GM12878 (cell line): ENCODE measurements at regions not wholly inside any gene's neighbourhood (a gene's known extent, or its start where the extent isn't known, plus 50 kb on each side); places are given as distances from the start of the nearest gene placed in this dataset.

Experiments used
- ATAC-seq: fragments of 200-7000 bp; cut with Tn5 transposase; 3 replicates; pipeline ENCODE4 v1.9.1; 2020; ENCODE audit warnings: mild to moderate bottlenecking, moderate library complexity
- BruUV-seq: library from RNA; stranded (reverse); fragments of 400-500 nt; replicated peaks from 2 replicates; lab custom pipeline; 2021; lab: Mats Ljungman, UMichigan
- CTCF ChIA-PET: fragments of 300-600 bp; sonication (Branson Sonifier 250); formaldehyde crosslinking; extraction: SDS; loops from one replicate; lab custom pipeline; 2021; ENCODE audit warnings: inconsistent platforms; lab: Yijun Ruan, JAX
- POLR2A ChIA-PET: fragments of 350-600 bp; formaldehyde crosslinking; extraction: SDS; loops from one replicate; lab custom pipeline; 2021; ENCODE audit warnings: inconsistent platforms; lab: Charles Lee
- RAD21 ChIA-PET: fragments of 300-600 bp; sonication (Branson Sonifier 250); formaldehyde crosslinking; loops from one replicate; lab custom pipeline; 2023; ENCODE audit warnings: antibody characterized with exemption; ENCODE audit not compliant: unreplicated experiment; lab: Charles Lee
- SMC1A ChIA-PET: fragments of 300-600 bp; sonication (Branson Sonifier 250); formaldehyde crosslinking; loops from one replicate; lab custom pipeline; 2023; ENCODE audit not compliant: unreplicated experiment, uncharacterized antibody; lab: Charles Lee
- DNase-seq: peaks from one replicate; pipeline ENCODE4 v3.0.0-alpha.2; 2011; ENCODE audit warnings: low read depth, low spot score
- FAIRE-seq: peaks from 3 replicates; lab custom pipeline; 2011; peaks lifted over from hg19 to GRCh38; lab: Jason Lieb, UNC
- H2AFZ ChIP-seq: 2 replicates; pipeline ENCODE4 v1.6.0; 2011; ENCODE audit warnings: low read depth, low read length, control low read depth; ENCODE audit not compliant: control insufficient read depth
- H3K27ac ChIP-seq: 2 replicates; pipeline ENCODE4 v1.5.1; 2011; ENCODE audit warnings: control low read depth; ENCODE audit not compliant: control insufficient read depth, insufficient read depth
- H3K27me3 ChIP-seq, 2 experiments: replicated peaks in 1 of 2; 2 replicates each; pipeline versions ENCODE4 v1.6.0 to v1.6.1; 2011; ENCODE audit warnings: low read length in 1 of 2; ENCODE audit not compliant: control insufficient read depth in 2 of 2, insufficient read depth in 2 of 2
- H3K36me3 ChIP-seq, 2 experiments: 2 replicates each; pipeline ENCODE4 v1.5.1; 2011; ENCODE audit warnings: low read length in 1 of 2; ENCODE audit not compliant: control insufficient read depth in 2 of 2, insufficient read depth in 2 of 2
- H3K4me1 ChIP-seq: 2 replicates; pipeline ENCODE4 v1.6.1; 2011; ENCODE audit warnings: mild to moderate bottlenecking, low read length, moderate library complexity, mixed read lengths; ENCODE audit not compliant: control insufficient read depth, insufficient read depth
- H3K4me2 ChIP-seq: 2 replicates; pipeline ENCODE4 v1.6.0; 2011; ENCODE audit warnings: control low read depth; ENCODE audit not compliant: control insufficient read depth, insufficient read depth
- H3K4me3 ChIP-seq: fragments of 200-600 bp; sonication (generic); 2 replicates; pipeline ENCODE4 v1.5.1; 2016
- H3K79me2 ChIP-seq: 2 replicates; pipeline ENCODE4 v1.6.0; 2011; ENCODE audit warnings: low read length; ENCODE audit not compliant: control insufficient read depth, insufficient read depth
- H3K9ac ChIP-seq: 2 replicates; pipeline ENCODE4 v1.8.0; 2011; ENCODE audit warnings: low read length, control low read depth, mixed read lengths; ENCODE audit not compliant: control insufficient read depth, insufficient read depth
- H3K9me3 ChIP-seq: replicated peaks from 3 replicates; pipeline ENCODE4 v1.5.1; 2011; ENCODE audit warnings: mild to moderate bottlenecking, low read length; ENCODE audit not compliant: control insufficient read depth, insufficient read depth
- H4K20me1 ChIP-seq: 2 replicates; pipeline ENCODE4 v1.6.0; 2011; ENCODE audit not compliant: control insufficient read depth, insufficient read depth
- CBX3 ChIP-seq: fragments of 200-600 bp; sonication (generic); IDR thresholded peaks from 2 replicates; pipeline ENCODE4 v1.6.1; 2016; ENCODE audit warnings: low read depth, borderline replicate concordance
- FOS ChIP-seq: IDR thresholded peaks from 3 replicates; pipeline ENCODE4 v1.6.1; 2011; ENCODE audit warnings: borderline replicate concordance; ENCODE audit not compliant: insufficient read length; ENCODE audit errors: extremely low read depth
- JUND ChIP-seq: IDR thresholded peaks from 2 replicates; pipeline ENCODE4 v1.6.1; 2012; ENCODE audit warnings: low read depth, mild to moderate bottlenecking, low read length, improper control_type of control experiment, moderate library complexity
- MTA3 ChIP-seq: IDR thresholded peaks from 2 replicates; pipeline ENCODE4 v1.6.1; 2012; ENCODE audit warnings: low read length, inconsistent platforms, borderline replicate concordance
- NBN ChIP-seq: fragments of 450-650 bp; IDR thresholded peaks from 2 replicates; pipeline ENCODE4 v1.6.1; 2016
- NFXL1 ChIP-seq: fragments of 450-650 bp; IDR thresholded peaks from 2 replicates; pipeline ENCODE4 v1.6.1; 2017; ENCODE audit warnings: antibody characterized with exemption, mild to moderate bottlenecking, borderline replicate concordance
- NR2C1 ChIP-seq: fragments of 450-650 bp; IDR thresholded peaks from 2 replicates; pipeline ENCODE4 v1.6.1; 2017; ENCODE audit warnings: antibody characterized with exemption, mild to moderate bottlenecking, moderate library complexity
- RBBP5 ChIP-seq: fragments of 200-600 bp; sonication (generic); conservative IDR thresholded peaks from 2 replicates; pipeline ENCODE4 v1.6.1; 2016
- RCOR1 ChIP-seq: conservative IDR thresholded peaks from 2 replicates; pipeline ENCODE4 v1.6.1; 2012; ENCODE audit warnings: low read depth, low read length, improper control_type of control experiment
- SREBF1 ChIP-seq: IDR thresholded peaks from 2 replicates; pipeline ENCODE4 v1.6.1; 2012; ENCODE audit warnings: mild to moderate bottlenecking, low read length
- SUZ12 ChIP-seq: fragments of 200-600 bp; sonication (generic); IDR thresholded peaks from one replicate; pipeline ENCODE4 v1.6.1; 2018; ENCODE audit warnings: antibody characterized with exemption, mild to moderate bottlenecking; ENCODE audit not compliant: unreplicated experiment
- TCF7 ChIP-seq: IDR thresholded peaks from 2 replicates; pipeline ENCODE4 v1.6.1; 2014; ENCODE audit warnings: antibody characterized with exemption, borderline replicate concordance
- YBX1 ChIP-seq: fragments of 450-650 bp; IDR thresholded peaks from 2 replicates; pipeline ENCODE4 v1.6.1; 2016; ENCODE audit warnings: antibody characterized with exemption
- ZSCAN29 ChIP-seq: fragments of 450-650 bp; IDR thresholded peaks from 2 replicates; pipeline ENCODE4 v1.6.1; 2017; ENCODE audit warnings: mild to moderate bottlenecking, moderate library complexity
- WGBS: methylation state at CpG from one replicate; pipeline ENCODE4 v1.1.6; 2016; ENCODE audit warnings: low lambda C conversion rate; ENCODE audit not compliant: insufficient replicate concordance, insufficient coverage; ENCODE audit errors: missing lambda C conversion rate; 5-methylcytosine and 5-hydroxymethylcytosine counted together
- in situ Hi-C: fragments of 300-500 bp; cut with MboI; formaldehyde crosslinking; loops from 9 replicates; pipeline ENCODE4 v1.14.3; 2018; ENCODE audit warnings: mixed read lengths
- intact Hi-C: fragments of 100-400 bp; cut with micrococcal nuclease; formaldehyde crosslinking; loops from one replicate; pipeline ENCODE4 v1.14.2; 2022; ENCODE audit not compliant: unreplicated experiment
- TF ChIP-seq, protein P1 (sequence below): IDR thresholded peaks from 2 replicates; pipeline ENCODE4 v1.6.1; 2012; ENCODE audit warnings: low read depth, low read length, improper control_type of control experiment

DNA sequence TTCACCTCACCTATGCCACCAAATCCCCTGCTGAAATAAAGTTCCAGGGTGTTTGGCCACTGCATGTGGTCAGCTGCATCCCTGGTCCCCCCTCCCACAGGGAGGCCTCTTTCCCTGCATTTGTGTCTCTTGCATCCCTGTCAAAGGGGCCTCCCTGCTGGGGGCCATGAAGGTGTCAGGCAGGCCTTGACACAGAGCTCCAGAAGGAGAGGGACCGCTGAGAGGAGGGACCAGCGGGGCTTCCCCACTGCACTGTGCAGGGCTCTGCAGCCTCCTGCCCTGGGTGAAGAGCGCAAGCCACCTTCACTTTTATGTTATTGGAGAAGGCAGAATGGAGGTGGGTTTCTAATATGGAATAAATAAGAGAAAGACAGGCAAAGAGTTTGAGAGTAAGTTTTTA, 230.2 kb downstream of the ANKRD30B start:
- TF ChIP-seq ZSCAN29 (no peak), NBN (no peak), SREBF1 (no peak), TCF7 (no peak), NR2C1 (no peak), JUND (no peak), RBBP5 (no peak), SUZ12 (no peak), FOS (no peak), YBX1 (no peak), MTA3 (no peak), CBX3 (no peak), NFXL1 (no peak), RCOR1 (no peak)
- TF ChIP-seq, protein P1, sequence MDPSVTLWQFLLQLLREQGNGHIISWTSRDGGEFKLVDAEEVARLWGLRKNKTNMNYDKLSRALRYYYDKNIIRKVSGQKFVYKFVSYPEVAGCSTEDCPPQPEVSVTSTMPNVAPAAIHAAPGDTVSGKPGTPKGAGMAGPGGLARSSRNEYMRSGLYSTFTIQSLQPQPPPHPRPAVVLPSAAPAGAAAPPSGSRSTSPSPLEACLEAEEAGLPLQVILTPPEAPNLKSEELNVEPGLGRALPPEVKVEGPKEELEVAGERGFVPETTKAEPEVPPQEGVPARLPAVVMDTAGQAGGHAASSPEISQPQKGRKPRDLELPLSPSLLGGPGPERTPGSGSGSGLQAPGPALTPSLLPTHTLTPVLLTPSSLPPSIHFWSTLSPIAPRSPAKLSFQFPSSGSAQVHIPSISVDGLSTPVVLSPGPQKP, result no peak
- 43% methylated on average over 3 of the region's 3 CpGs for WGBS

More for the DNA sequence above, 230.2 kb downstream of the ANKRD30B start:
- H3K4me1 ChIP-seq, result no peaks in the 10 kb centered on the region
- ChIA-PET SMC1A (no interaction called here), POLR2A (no interaction called here), CTCF (interaction anchor here (1.5 kb wide), 1 partner anchor 9 kb away, joined by 4 read pairs; no protein-coding TSS in a partner anchor), RAD21 (no interaction called here)
- H3K27me3 ChIP-seq, result no peaks in the 10 kb centered on the region
- H3K9me3 ChIP-seq, result no peaks in the 10 kb centered on the region
- H4K20me1 ChIP-seq, result no peaks in the 10 kb centered on the region
- H3K79me2 ChIP-seq, result no peaks in the 10 kb centered on the region
- no peaks in the 10 kb centered on the region for H3K36me3 ChIP-seq
- no peak for FAIRE-seq
- in situ Hi-C loops (no loop called here), intact Hi-C loops (no loop called here)
- H3K27ac ChIP-seq, result no peak overlapping the region
- H2AFZ ChIP-seq, result no peak overlapping the region
- H3K9ac ChIP-seq, result no peak overlapping the region
- no peak overlapping the region for H3K4me2 ChIP-seq
- no peak for ATAC-seq
- no peak for DNase-seq
- BruUV-seq, result no TSS peak
- H3K4me3 ChIP-seq, result no peak overlapping the region
